ENCODE measurements at regions not wholly inside any gene's neighbourhood (a gene's known extent, or its start where the extent isn't known, plus 50 kb on each side); places are given as distances from the start of the nearest gene placed in this dataset.

GRCh38 chr1:94310570-94311270 is 73.3 kb upstream of the ARHGAP29 start:
- TF ChIP-seq, protein P1, sequence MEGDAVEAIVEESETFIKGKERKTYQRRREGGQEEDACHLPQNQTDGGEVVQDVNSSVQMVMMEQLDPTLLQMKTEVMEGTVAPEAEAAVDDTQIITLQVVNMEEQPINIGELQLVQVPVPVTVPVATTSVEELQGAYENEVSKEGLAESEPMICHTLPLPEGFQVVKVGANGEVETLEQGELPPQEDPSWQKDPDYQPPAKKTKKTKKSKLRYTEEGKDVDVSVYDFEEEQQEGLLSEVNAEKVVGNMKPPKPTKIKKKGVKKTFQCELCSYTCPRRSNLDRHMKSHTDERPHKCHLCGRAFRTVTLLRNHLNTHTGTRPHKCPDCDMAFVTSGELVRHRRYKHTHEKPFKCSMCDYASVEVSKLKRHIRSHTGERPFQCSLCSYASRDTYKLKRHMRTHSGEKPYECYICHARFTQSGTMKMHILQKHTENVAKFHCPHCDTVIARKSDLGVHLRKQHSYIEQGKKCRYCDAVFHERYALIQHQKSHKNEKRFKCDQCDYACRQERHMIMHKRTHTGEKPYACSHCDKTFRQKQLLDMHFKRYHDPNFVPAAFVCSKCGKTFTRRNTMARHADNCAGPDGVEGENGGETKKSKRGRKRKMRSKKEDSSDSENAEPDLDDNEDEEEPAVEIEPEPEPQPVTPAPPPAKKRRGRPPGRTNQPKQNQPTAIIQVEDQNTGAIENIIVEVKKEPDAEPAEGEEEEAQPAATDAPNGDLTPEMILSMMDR (IDR thresholded peaks at IDR 0.05): no peak
- TF ChIP-seq POLR2A (IDR thresholded peaks at IDR 0.05): no peak
- no peak for TF ChIP-seq EP300 (IDR thresholded peaks at IDR 0.05)
- no peak for TF ChIP-seq POLR2AphosphoS5 (IDR thresholded peaks at IDR 0.05)

Data from gastroesophageal sphincter (tissue), 3 donors.